HFFc6 (cell line): ENCODE measurements at regions not wholly inside any gene's neighbourhood (a gene's known extent, or its start where the extent isn't known, plus 50 kb on each side); places are given as distances from the start of the nearest gene placed in this dataset.

Experiments used
- DNase-seq: peaks from one replicate; pipeline ENCODE4 v3.0.0-alpha.2; 2018
- H3K27ac Mint-ChIP-seq: 2 replicates; pipeline ENCODE4 v1.8.0; 2020; ENCODE audit warnings: mild to moderate bottlenecking, mixed read lengths
- H3K27me3 Mint-ChIP-seq: 2 replicates; pipeline ENCODE4 v1.8.0; 2021; ENCODE audit warnings: mild to moderate bottlenecking, moderate library complexity, mixed read lengths; ENCODE audit not compliant: insufficient read depth
- H3K36me3 Mint-ChIP-seq: 2 replicates; pipeline ENCODE4 v1.8.0; 2021; ENCODE audit warnings: low read depth, mixed read lengths
- H3K4me1 Mint-ChIP-seq: 2 replicates; pipeline ENCODE4 v1.8.0; 2020; ENCODE audit warnings: low read depth, mixed read lengths
- H3K4me3 Mint-ChIP-seq: 2 replicates; pipeline ENCODE4 v1.8.0; 2020; ENCODE audit warnings: mild to moderate bottlenecking, moderate library complexity, mixed read lengths
- H3K9me3 Mint-ChIP-seq: 2 replicates; pipeline ENCODE4 v1.8.0; 2020; ENCODE audit warnings: mild to moderate bottlenecking, mixed read lengths
- CTCF ChIP-seq: fragments of 200-600 bp; sonication (generic); IDR thresholded peaks from 2 replicates; pipeline ENCODE4 v1.5.0; 2021; ENCODE audit warnings: antibody characterized with exemption, mild to moderate bottlenecking

GRCh38 chr1:38436749-38437148 lies 390.2 kb upstream of the POU3F1 start:
- peaks cover 36% of the 10 kb centered on the region for H3K9me3 Mint-ChIP-seq
- no peak for DNase-seq
- no peaks in the 10 kb centered on the region for H3K27me3 Mint-ChIP-seq
- no peaks in the 10 kb centered on the region for H3K4me1 Mint-ChIP-seq
- peaks cover 7% of the 10 kb centered on the region; the same call in 1 of the 2 replicates for H3K36me3 Mint-ChIP-seq
- no peak for TF ChIP-seq CTCF
- no peak overlapping the region for H3K27ac Mint-ChIP-seq
- H3K4me3 Mint-ChIP-seq, result no peak overlapping the region

DNA sequence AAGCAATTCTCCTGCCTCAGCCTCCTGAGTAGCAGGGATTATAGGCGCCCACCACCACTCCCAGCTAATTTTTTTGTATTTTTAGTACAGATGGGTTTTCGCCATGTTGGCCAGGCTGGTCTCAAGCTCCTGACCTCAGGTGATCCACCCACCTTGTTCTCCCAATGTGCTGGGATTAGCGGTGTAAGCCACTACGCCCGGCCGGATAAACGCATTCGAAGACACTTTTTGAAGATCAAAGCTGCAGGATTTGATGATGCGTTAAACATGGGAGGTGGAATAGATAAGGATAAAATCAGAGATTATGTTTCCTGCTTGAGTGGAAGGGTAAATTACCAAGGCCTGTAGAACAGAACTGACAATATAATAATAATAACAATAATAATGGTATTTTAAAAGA lies 389.4 kb upstream of the POU3F1 start:
- no peak overlapping the region for H3K4me3 Mint-ChIP-seq
- H3K27me3 Mint-ChIP-seq, result no peaks in the 10 kb centered on the region
- H3K27ac Mint-ChIP-seq, result no peak overlapping the region
- TF ChIP-seq CTCF, result no peak
- peaks cover 42% of the 10 kb centered on the region for H3K9me3 Mint-ChIP-seq
- peaks cover 11% of the 10 kb centered on the region for H3K36me3 Mint-ChIP-seq
- no peak for DNase-seq
- H3K4me1 Mint-ChIP-seq, result no peaks in the 10 kb centered on the region

- Mint-ChIP-seq H3K9me3 (peaks cover 35% of the 10 kb centered on the region), H3K4me3 (no peak overlapping the region), H3K27me3 (peaks cover 2% of the 10 kb centered on the region; the same call in 1 of the 2 replicates), H3K27ac (no peak overlapping the region), H3K4me1 (no peaks in the 10 kb centered on the region), H3K36me3 (peaks cover 4% of the 10 kb centered on the region; the same call in 1 of the 2 replicates)
- DNase-seq, result no peak
- no peak for TF ChIP-seq CTCF
These were observed 386.6 kb upstream of the POU3F1 start for GRCh38 chr1:38433084-38433722.

DNA sequence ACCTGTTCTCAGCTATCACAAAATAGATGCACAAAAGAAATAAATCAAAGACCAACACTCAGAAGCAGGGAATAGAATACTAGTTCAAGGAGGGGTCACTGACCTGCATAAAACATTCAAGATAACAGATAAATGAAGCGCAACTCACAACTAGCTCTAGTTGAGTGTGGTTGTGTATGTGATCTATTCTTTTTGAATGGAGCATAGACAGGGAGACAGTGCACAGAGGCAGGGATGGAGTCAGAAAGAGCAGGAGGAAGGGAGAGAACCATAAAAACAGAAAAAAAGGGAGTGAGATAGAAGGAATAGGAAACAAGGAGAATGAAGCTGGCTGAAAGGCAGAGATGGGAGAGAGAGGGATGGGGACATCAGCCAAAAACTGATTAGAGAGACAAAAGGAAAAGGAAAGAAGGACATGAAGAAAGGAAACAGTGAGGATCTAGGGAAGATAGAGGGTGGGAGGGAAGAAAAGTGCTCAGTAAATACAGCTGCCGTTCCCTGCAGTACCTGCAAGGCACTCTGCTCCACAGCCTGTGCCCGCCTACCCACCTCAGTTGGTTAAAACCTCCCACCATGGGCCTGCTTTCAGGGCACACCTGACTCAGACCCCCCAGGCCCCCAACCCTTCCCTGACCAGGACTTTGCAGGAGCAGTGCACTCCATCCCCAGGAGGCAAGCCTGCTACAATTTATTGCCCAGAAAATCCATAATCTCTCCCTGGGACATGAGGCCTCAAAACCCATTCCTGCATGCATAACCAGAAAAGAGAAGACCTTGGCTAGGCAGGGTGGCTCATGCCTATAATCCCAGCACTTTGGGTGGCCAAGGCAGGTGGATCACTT lies 385.2 kb upstream of the POU3F1 start:
- Mint-ChIP-seq H3K27me3 (peaks cover 2% of the 10 kb centered on the region; the same call in 1 of the 2 replicates), H3K4me1 (no peaks in the 10 kb centered on the region), H3K27ac (no peak overlapping the region), H3K36me3 (peaks cover 4% of the 10 kb centered on the region; the same call in 1 of the 2 replicates), H3K9me3 (peaks cover 33% of the 10 kb centered on the region), H3K4me3 (no peak overlapping the region)
- TF ChIP-seq CTCF, result no peak
- no peak for DNase-seq

DNA sequence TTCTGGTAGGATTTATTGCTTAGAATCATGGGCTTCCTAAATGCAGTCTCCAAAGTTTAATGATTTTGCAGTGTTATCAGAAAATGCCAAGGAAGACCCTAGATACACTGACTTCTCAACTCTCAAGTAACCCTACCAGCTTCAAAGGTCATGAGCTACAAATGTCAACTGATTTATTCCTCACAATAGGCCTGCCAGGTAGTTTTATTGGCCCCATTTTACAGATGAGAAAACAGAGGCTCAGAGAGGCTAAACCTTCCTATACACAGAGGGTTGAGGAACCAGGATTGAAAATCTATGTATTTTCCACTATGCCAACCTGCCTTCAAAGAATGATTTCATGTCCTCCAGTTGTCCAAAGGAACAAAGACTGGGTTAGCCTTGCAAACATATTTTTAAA lies 384.4 kb upstream of the POU3F1 start:
- H3K9me3 Mint-ChIP-seq, result peaks cover 33% of the 10 kb centered on the region
- DNase-seq, result no peak
- no peak for TF ChIP-seq CTCF
- peaks cover 4% of the 10 kb centered on the region; the same call in 1 of the 2 replicates for H3K36me3 Mint-ChIP-seq
- no peaks in the 10 kb centered on the region for H3K4me1 Mint-ChIP-seq
- no peak overlapping the region for H3K27ac Mint-ChIP-seq
- peaks cover 2% of the 10 kb centered on the region; the same call in 1 of the 2 replicates for H3K27me3 Mint-ChIP-seq
- no peak overlapping the region for H3K4me3 Mint-ChIP-seq
